ENCODE measurements at regions not wholly inside any gene's neighbourhood (a gene's known extent, or its start where the extent isn't known, plus 50 kb on each side); places are given as distances from the start of the nearest gene placed in this dataset.
A peak's percentile ranks its signal among the peaks of the same experiment; 100 is the strongest.

GRCh38 chr5:73395256-73395655 is 53.3 kb downstream of the FOXD1 start:
- DNase-seq: no peak

- DNase-seq: no peak
These were observed 54.0 kb downstream of the FOXD1 start for GRCh38 chr5:73394610-73395009.

- peak; percentile 68 for DNase-seq
These were observed 54.7 kb downstream of the FOXD1 start for GRCh38 chr5:73393611-73394489.

GRCh38 chr5:73392775-73393174 is 55.8 kb downstream of the FOXD1 start:
- no peak for DNase-seq

GRCh38 chr5:73391441-73391881 is 57.1 kb downstream of the FOXD1 start:
- DNase-seq: no peak

- no peak for DNase-seq
These were observed 57.6 kb downstream of the FOXD1 start for GRCh38 chr5:73390972-73391371.

GRCh38 chr5:73388740-73389139 is 59.8 kb downstream of the FOXD1 start:
- no peak for DNase-seq

- peak; percentile 71 for DNase-seq
These were observed 60.3 kb downstream of the FOXD1 start for GRCh38 chr5:73388306-73388684.

- DNase-seq: peak; percentile 45
These were observed 60.8 kb downstream of the FOXD1 start for GRCh38 chr5:73387601-73388305.

GRCh38 chr5:73387149-73387591 is 61.4 kb downstream of the FOXD1 start:
- no peak for DNase-seq

GRCh38 chr5:73384861-73385260 is 63.7 kb downstream of the FOXD1 start:
- DNase-seq: no peak

- DNase-seq: no peak
These were observed 66.2 kb downstream of the FOXD1 start for GRCh38 chr5:73382401-73382740.

- no peak for DNase-seq
These were observed 66.8 kb downstream of the FOXD1 start for GRCh38 chr5:73381590-73382400.

GRCh38 chr5:73380710-73381589 is 67.6 kb downstream of the FOXD1 start:
- no peak for DNase-seq

- no peak for DNase-seq
These were observed 68.5 kb downstream of the FOXD1 start for GRCh38 chr5:73380041-73380440.

GRCh38 chr5:73379435-73379834 is 69.1 kb downstream of the FOXD1 start:
- DNase-seq: no peak

- no peak for DNase-seq
These were observed 69.8 kb downstream of the FOXD1 start for GRCh38 chr5:73378765-73379164.

GRCh38 chr5:73378070-73378469 is 70.5 kb downstream of the FOXD1 start:
- DNase-seq: no peak

- DNase-seq: no peak
These were observed 71.9 kb downstream of the FOXD1 start for GRCh38 chr5:73376618-73377170.

- DNase-seq: no peak
These were observed 72.6 kb downstream of the FOXD1 start for GRCh38 chr5:73375949-73376348.

- no peak for DNase-seq
These were observed 73.4 kb downstream of the FOXD1 start for GRCh38 chr5:73375191-73375545.

- DNase-seq: no peak
These were observed 73.9 kb downstream of the FOXD1 start for GRCh38 chr5:73374520-73375190.

Data from NCI-H2171 treated with DMSO at 0.1 percent for 48 hours (cell line).